NCI-H748 treated with DMSO at 0.1 percent for 48 hours (cell line): ENCODE measurements at regions not wholly inside any gene's neighbourhood (a gene's known extent, or its start where the extent isn't known, plus 50 kb on each side); places are given as distances from the start of the nearest gene placed in this dataset.

Experiments used
- DNase-seq: peaks from one replicate; lab custom pipeline; 2025; lab: John Stamatoyannopoulos, UW

DNA sequence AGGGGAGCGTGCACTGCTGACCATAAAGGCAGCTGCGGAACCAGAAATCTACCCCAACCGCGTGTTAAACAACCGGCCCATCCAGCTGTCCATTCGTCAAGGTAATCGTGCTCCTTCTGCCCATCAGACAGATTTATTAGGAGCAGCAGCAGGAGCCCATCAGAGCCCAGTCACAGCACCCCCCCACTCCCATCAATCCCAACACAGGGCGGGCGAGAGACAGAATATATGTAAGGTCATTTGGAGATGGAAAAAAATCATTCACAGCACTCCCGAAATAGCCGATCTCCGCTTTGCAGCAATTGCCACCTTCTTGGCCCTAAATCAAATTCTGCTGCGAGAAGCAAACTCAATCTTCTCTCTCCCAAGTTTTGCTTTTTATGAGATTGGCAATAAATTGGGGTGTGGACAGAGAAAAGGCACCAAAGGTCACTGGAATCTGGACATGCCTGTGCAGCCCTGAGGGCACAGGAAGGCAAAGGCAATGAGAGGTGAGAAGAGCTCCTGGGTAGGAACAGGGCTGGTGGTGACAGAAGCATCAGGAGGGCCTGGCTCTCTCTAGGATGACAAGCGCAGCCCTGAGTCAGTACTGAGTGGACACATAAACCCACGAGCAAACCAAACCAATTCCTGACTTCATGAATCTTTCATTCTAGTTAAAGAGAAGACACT lies 145.0 kb upstream of the ZMIZ1 start:
- DNase-seq: no peak

DNA sequence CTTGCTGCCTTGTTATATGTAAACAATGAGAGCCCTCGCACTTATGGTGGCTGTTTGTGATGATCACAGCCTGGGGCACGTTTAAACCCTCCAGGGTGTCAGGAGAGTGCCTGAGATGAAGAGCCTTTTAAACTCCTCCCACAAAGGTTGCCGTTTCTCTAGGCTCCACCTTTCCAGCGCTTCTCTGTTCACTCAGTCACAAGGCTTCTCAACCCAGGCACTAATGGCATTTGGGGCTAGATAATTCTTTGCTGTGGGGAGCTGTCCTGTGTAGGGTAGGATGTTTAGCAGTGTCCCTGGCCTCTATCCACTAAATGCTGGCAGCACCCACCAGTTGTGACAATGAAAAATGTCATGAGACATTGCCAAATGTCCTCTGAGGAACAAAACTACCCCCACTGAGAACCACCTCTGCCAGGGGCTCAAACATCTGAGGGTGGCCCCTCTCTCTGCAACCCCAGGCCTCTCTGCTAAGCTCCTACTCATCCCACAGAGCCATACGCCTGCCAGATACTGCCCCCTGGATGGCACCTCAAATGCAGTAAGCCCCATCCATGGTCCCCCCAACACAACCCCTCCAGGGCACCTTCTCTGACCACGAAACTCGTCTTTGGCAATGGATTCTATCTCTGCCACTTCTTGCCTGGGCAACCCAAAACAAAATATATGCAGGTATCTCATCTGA lies 144.3 kb upstream of the ZMIZ1 start:
- no peak for DNase-seq

DNA sequence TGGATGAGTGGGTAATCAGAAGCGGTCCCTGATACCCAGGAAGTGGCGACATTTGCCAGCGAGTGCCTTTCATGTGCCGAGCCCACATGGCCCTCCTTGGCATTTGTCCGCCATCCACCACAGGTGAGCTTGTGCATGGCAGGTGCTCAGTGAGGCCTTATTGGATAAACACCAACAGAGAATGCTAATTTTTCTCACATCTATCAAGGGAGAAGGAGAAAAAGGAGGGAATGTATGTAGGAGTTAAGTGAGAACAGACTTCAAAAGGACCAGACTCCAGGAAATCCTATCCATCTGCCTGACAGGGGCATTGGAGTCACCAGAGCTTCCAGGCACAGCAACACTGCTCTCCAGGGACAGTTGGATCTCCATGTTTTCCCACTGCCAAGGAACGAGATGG lies 143.5 kb upstream of the ZMIZ1 start:
- no peak for DNase-seq

DNA sequence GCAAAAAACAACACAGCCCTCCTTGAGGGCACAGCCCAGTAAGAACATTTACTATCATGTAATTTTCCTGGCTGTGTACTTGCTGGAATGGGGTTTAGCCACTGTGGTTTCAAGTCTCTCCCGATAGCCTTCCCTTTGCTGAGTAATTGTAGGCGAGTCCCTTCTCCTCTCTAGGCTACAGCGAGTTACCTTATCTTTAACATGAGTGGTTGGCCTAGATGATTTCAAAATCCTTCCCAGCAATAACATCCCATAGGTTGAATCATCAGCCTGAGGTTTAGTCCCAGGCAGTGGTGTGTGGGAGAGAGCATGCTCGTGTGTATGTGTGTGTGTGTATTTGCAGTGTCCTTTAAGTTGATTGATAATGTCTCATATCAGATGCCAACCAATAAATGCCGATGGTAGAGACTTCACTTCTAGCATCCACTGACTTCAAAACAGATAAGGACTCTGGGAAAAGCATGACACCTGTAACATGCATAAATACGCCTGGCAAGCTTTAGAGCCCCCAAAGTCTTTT lies 142.9 kb upstream of the ZMIZ1 start:
- DNase-seq: no peak

DNA sequence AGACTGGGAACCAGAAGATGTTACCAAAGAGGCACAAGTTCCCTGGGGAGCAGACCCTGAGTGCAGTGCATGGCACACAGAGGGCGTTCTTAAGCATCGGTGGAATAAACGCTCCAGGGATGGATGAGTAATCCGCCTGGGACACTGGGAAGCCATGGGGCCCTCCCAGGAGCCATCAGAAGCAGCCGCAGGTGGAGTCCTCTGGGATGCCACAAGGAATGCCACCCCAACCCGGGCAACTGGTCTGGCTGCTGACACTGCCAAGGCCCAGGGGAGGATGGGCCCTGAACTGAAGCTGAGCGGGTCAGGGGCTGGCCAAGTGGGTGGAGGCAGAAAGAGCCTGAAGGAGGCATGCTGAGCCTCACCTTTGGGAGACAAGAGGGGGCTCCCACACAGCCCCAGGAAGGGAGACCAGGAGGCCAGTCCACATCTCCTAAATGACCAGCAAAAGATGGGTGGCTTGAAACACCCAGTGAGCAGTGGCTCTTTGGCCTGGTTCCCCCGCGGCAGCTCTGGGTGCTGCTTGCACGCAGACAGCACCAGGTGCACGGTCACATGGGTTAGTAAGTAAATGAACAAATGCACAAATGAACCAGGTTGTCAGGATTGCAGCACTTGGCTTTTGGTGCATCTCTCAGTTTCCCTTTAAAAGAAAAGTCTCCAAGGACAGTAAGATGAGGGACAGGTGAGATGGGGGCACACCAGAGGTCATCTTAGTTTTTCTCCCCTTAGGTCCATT lies 141.3 kb upstream of the ZMIZ1 start:
- DNase-seq: no peak

DNA sequence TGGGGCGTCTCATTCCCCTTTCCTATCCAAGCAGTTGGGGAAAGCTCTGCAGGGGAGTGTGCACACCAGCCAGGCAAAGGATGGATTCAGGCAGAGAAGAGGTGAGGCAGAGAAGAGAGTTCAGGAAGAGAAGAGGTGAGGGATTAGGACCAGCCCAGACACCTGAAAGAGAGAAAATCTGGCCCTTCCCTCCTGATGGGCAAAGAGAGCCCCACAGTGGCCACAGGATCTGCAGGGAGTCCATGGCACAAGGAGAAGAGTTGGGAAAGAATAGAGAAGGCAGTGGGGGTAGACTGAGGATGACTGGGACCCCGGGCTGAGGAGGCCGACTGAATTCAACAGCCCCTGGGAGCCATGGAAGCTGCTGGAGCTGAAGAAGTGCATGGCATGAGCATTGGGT lies 140.4 kb upstream of the ZMIZ1 start:
- DNase-seq: no peak

DNA sequence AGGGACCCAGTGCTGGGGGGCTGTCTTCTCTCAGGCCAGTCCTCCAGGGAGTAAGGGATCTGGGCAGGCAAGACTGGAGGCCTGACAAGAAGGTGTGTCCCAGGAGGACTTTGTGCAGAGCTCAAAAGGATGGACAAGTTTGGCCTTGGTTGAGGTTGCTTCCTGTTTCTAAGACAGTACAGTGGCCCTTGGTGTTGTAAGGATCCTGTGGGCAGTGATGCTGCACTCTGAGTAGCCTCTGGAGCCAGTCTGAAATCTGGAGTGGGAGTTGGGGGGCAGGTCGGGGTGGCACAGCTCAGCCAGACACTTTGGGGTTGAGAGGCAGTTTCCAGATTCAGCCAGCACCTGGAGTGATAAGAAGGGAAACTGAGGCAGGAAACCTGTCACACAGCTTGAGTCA lies 139.2 kb upstream of the ZMIZ1 start:
- DNase-seq: no peak

DNA sequence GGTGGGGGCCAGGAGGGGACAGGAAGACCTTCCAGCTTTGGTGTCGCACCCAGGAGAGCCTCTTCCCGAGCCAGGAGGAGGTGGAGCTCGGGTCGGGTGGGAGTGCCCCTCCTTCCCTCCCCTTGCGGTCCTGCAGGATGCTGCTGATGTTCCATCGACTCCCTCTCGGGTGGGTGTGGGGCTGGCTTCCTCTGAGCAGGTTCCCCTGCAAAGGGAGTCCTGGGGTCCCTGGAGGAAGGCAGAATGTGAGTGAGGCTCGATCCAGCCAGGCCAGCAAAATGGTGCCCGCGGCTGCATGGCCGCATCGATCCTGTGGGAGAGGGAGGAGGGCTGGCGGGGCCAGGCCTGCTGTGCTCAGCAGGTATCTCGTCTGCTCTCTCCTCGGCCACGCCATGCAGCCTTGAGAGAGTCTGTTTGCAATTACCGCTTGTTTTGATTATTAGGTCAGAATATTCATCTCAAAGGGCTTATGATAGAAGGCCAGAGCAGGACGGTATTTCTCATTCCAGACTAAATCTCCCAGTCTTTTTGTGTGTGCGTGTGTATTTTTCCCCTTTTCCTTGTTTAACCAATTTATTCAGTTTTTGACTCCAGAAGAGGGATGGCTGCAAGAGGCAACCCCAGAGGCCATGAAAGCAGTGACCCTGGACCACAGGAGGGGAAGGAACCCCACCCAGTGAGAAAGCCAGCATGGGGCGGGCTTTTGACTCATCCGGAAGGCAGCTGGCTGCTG lies 137.3 kb upstream of the ZMIZ1 start:
- DNase-seq: no peak

DNA sequence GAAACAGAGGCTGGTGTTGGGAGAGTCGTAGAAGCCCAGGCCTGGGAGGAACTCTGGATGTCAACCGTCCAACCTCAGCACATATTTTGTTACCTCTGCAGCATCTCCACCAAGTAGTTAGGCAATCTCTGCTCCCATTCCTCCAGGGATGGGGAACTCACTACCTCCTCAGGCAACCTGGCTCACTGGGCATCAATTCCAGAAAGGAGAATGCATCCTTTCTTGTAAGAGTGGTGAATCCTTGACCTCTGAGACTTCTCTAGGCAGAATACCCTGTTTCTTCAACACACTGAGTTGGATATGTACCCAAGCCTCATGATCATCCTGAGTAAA lies 136.7 kb upstream of the ZMIZ1 start:
- DNase-seq: no peak

DNA sequence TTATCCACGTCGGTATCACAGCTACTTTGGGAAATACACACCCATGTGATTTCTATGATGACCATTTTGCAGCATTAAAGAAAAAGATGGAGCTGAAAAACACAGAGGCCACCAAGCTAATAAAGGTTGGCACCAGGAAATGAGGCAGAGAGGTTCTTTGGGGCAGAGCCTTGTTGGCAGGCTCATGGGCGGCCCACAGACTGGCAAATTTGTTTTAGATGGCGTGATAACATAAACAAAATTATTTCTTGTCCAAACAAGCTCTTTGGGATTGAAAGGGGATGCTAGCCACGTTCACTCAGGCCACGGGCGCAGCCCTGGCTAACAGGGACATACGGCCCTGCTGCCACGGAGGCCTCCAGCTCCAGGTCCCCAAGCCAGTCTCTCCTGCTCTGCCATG lies 135.9 kb upstream of the ZMIZ1 start:
- DNase-seq: no peak

DNA sequence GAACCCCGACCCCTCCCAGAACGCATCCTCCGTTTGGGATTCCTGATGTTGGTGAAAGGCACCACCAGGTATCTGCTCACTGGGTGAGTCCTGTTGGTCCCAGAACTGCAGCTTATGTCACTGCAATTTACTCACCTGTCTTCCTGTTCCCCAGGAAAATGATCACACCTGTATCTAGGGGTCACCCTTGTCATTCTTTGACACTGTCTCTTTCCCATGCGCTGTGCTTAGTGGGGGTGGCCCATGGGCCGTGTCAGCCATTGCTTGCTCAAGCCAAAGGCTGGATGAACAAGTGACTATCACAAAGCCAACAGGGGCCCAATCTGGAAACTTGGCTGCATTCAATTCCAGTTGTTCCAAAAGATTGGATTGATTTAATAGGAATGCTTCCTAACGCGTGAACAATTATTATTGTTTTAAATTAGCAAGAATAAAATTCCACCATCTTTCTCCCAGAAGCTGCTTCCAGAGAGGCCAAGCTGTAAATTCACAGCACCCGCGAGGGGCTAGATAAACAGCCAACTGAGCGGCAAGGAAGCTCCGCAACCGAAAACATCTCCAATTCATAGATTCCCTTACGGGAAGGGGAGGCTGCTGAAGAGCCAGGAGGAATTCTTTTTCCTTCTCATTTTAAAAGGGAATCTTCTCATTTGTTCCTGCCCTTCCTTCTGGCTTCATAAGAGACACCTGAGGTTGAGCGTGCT lies 134.8 kb upstream of the ZMIZ1 start:
- DNase-seq: no peak

DNA sequence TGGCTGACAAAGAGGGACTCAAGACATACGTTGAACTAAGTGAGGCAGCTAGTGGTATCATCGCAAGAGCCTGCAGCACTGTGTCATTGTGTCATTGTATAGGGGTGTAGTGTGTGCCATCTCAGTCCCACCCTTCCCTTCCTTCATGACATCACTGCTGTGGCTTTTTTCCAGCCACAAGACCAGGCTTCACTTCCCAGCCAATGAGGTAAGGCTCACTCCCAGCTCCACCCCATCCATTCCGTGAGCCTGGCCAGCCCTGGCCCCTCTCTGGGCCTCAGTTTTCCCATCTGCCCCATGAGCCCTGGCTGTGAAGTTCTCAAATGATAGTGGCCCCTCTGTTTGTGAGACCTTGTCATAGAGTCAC lies 134.3 kb upstream of the ZMIZ1 start:
- DNase-seq: no peak

DNA sequence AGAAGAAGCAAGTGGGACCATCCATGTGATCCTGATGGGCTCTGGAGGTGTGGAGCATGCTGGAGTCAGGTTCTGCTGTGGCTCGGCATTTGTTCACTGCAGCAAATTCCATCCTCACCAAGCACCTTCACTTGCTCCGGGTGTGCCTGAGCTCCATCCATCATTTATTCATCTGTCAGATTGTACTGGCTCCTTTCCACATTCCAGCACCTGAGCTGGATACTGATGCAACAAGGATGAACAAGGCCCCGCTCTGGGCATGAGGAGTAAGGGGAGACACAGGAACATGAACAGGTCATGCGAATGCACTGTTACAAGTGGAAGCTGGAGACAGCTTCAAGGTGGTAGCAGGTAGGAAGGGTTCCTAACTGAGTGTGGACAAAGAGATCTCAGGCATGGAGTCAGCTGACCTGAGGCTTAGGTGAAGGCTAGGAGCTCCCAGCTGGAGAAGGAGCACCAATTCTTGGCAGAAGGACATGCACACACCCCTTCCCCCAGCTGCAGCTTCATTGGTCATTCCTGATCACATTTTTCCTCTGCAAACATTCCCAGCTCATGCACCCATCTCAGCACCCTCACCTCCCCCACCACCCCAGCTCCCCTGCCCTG lies 133.7 kb upstream of the ZMIZ1 start:
- DNase-seq: no peak

DNA sequence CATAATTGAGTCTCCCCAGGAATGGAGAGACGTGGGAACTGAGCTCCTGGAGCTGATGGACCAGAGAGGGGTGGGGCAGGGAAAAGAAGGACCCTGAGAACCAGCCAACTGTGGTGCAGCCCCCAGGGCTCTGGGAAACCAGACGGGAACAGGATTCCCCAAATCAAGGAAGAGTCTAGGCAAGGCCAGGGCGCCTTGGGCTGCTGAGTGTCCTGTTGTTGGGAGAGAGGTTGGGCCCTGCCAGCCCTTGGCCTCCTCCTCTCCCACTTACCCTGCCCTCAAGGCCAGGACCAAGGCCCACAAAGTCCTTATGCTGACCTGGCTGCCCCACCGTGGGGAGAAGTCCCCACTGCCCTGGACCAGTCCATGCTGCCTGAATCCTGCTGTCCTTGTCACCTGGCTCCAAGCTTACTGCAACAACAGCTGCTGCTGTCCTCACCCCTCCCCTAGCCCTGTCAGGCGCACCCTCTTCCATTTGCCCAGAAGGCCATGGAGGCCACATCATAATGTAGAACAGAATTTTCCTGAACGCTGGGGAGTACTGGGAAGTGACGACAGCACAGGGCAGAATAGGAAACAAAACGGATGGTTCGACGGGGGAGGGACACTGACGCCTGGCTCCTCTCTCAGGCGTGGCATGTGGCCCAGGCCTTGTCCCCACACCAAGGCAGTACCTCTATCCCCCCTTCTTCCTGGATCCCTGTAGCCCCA lies 132.9 kb upstream of the ZMIZ1 start:
- no peak for DNase-seq

DNA sequence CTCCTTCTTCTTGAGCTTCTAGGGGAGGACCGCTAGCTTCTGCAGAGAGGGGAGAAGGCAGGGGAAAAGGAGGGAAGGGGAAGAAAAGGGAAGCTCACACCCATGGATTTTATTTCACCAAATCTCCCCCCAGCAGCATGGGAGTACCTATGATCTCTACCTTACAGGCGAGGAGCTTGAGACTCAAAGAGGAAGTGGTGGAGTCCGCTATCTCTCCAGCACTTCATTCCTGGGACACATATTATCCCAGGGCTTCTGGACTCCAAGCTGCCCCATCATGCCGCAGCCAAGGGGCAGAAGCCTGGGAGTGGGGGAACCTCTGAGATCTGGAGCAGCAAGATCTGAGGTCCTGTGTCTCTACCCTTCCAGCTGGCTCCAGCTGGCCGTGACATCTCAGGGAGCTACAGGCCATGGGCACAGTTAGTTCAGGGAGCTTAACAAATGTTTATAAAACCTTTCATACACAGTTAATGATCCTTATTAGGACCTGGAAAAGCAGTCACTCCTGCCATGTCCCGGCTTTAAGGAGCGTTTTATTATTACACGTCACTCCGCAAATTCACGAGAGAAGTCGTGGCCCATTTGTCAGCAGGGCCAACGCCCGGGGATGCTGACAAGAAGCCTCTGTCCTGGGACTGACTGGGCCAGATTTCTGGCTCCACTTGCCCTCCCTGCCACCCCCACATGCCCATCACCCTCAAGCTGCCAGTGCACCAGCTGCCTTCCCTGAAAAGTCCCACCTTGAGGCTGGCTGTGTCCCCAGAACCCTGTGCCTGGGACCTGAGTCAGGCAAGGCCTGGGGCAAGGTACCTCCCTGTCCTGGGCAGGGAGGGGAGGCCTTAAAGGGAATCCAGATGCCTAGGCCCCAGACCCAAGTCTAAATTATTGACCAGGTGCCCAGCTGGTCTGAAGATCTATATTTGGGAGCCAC lies 132.1 kb upstream of the ZMIZ1 start:
- no peak for DNase-seq

DNA sequence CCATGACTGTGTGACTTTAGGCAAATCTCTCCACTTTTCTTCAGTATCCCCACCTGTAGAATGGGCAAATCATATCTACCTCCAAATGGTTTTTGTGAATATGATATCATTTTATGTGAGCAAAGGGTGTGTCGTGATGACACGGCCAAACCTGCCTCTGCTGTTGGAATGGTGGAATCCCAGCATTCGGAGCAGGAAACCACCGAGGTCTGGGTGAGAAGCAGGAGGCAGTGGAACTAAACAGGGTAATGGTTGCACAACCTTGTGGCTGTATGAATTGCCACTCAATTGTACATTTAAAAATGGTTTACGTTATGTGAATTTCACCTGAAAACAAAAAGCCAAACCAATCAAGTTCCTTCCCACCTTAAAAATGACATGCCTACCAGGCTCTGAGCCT lies 131.4 kb upstream of the ZMIZ1 start:
- DNase-seq: no peak

DNA sequence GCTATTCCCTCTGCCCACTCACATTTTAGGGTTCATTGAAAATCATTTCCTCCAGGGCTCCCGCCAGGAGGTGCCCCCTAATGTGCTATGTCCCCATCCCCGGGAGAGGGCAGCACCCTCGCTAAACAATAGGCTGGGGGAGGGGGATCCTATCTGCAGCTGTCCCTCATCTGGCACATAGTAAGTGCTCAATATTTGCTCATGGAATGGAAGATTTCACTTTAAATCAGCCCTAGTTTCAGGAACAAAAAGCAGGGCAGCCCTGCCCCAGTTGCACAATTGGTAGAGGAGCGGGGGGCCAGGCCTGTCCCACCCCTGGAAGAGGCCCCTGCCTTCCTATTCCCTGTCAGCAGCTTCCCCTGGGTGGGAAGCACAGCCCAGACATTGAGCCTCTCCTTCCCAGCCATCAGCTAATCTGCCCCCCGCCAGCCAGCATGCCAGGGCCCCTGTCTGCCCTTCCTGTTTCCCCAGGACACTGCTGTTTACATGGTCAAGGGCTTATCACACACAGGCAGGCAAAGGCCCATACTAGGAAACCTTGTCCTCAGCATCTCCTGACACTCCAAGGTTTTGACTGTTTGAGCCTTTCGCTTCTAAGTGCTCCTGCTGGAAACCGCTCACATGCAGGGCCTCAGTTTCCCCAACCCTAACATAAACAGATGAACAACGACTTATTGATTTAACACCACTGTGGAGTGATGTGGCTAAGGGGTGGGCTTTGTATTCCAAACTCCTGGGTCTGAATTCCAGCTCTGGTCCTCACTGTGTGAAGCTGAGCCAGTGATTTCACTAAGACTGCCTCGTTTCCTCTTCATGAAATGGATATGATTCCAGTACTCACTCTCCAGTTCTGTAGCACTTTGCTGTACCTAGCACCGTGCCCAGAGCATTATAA lies 130.7 kb upstream of the ZMIZ1 start:
- no peak for DNase-seq
